ENCODE measurements at regions not wholly inside any gene's neighbourhood (a gene's known extent, or its start where the extent isn't known, plus 50 kb on each side); places are given as distances from the start of the nearest gene placed in this dataset.

DNA sequence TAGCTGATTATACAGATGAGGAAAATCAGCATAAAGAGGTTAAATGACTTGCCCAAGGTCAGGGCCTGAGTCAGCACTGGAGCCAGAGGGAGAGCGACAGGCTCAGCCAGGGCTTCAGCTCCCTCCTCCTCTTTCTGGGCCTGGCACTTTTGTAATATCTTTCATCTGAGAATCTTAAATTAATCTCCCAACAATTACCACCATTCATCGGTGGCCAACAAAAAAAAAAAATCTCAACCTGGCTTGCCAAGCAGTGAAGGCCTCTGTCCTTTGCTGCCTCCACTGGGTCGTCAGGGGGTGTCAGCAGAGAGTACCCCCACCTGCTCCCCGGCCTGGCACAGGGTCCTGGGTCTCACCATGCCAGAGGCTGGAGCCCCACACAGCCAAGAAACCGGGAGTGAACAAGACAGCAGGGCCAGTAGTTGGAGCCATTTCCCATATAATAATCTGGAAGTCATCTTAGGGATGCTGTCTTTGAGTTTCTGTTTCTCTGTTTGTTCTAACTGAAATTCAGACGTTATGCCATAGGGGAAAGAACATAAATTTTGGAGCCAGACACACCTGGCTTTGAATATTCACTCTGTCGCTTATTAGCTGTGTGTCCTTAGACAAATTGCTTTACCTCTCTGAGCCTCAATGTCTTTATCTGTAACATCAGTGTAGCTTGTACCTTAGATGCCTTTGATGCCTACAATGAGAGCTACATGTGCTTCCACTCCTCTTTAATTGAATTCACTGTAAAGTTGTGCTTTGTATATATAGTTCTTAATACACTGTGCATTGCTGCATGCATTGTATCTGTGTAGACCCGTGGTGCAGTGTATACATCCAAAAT is 299.9 kb upstream of the MSX2 start:
- TF ChIP-seq CTCF (IDR thresholded peaks at IDR 0.05; ENCODE audit: extremely low read depth in 1 of 2, insufficient read depth in 1 of 2, low read depth in 1 of 2, low read length in 2 of 2), result no peak
- no peak for TF ChIP-seq JUN (IDR thresholded peaks at IDR 0.05; ENCODE audit: borderline replicate concordance, insufficient read depth, insufficient read length, low read depth)
